GM18519 (cell line): ENCODE measurements at regions not wholly inside any gene's neighbourhood (a gene's known extent, or its start where the extent isn't known, plus 50 kb on each side); places are given as distances from the start of the nearest gene placed in this dataset.
"Not testable (repeated sequence)": the region's sequence is repeated elsewhere in the genome, so short reads cannot be mapped to it uniquely, and the experiment has no call there.

Experiments
- ATAC-seq: cut with Tn5 transposase; IDR thresholded peaks from one replicate; pipeline ENCODE4 v1.9.1; 2021; ENCODE audit warnings: mild to moderate bottlenecking, moderate library complexity; ENCODE audit not compliant: unreplicated experiment, low FRiP score

DNA sequence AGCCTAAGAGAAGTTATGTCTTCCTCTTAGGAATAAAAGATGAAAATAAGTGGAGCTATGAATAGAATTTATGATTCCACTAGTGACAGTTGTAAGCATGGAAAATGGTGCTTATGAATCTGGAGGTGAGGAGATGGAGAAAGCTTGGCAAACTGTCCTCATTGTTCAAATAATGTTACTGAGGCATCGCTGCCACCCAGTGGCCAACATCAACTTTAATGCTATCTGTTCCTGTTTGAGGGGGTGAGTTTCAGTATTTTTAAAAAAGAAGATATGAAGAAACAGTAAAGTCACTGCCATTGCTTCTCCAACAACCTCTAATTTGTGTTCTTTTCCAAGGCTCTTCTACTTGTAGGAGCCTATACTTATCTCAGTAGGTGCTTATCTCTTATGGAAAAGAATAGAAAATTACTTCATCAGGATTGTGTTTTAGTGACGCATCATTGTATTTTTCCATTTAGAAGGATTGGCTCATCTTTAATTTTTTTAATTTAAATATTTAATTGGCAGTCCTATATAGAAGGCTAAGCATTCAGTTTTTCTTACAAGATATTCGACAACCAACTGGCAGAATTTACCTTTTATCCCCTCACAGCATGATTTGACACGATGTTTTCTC lies 260.4 kb upstream of the P2RY1 start:
- no peak for ATAC-seq

- no peak for ATAC-seq
Measured at GRCh38 chr3:152578769-152579168, 256.2 kb upstream of the P2RY1 start.

GRCh38 chr3:152581951-152582350 lies 253.0 kb upstream of the P2RY1 start:
- no peak for ATAC-seq

GRCh38 chr3:152583963-152584362 lies 251.0 kb upstream of the P2RY1 start:
- ATAC-seq, result no peak

DNA sequence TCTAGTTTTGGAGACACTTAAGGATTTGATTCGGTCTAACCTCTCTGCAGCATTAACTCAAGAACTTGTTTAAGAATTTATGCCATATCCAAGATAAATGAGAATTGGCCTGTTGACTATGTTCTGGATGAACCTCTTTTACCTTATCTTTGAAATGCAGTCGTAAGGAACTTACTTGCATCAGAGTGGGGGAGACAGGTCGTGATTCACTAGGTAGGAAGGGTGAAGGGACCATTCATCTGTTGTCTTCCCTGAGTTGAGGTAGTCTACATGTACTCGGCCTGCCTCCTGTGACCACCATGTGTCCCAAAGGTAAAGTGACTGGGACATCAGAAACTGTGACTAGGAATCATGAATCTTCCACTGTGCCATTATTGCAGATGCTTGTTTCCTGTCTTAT lies 248.0 kb upstream of the P2RY1 start:
- no peak for ATAC-seq

GRCh38 chr3:152587861-152588260 lies 247.1 kb upstream of the P2RY1 start:
- no peak for ATAC-seq

- no peak for ATAC-seq
Measured at GRCh38 chr3:152589644-152590043, 245.3 kb upstream of the P2RY1 start.

GRCh38 chr3:152591515-152591914 lies 243.4 kb upstream of the P2RY1 start:
- no peak for ATAC-seq

DNA sequence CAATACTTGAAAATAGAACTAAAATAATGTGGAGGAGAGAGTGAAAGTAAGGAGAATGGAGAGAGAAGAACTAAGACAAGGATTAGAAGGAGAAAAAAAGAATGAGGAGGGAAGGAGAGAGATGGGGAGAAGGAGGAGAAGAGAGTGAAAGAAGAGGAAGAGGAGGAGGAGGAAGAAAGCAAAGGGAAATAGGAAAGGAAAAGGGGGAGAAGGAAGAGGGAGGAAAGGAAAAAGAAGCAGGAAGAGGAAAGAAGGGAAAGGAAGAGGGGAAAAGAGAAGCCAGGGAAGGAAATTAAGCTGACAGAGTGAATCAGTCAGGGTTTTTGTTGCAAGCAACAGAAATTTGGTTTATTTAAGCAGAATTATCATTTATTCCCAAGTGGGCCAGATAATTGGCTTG lies 241.7 kb upstream of the P2RY1 start:
- no peak for ATAC-seq

DNA sequence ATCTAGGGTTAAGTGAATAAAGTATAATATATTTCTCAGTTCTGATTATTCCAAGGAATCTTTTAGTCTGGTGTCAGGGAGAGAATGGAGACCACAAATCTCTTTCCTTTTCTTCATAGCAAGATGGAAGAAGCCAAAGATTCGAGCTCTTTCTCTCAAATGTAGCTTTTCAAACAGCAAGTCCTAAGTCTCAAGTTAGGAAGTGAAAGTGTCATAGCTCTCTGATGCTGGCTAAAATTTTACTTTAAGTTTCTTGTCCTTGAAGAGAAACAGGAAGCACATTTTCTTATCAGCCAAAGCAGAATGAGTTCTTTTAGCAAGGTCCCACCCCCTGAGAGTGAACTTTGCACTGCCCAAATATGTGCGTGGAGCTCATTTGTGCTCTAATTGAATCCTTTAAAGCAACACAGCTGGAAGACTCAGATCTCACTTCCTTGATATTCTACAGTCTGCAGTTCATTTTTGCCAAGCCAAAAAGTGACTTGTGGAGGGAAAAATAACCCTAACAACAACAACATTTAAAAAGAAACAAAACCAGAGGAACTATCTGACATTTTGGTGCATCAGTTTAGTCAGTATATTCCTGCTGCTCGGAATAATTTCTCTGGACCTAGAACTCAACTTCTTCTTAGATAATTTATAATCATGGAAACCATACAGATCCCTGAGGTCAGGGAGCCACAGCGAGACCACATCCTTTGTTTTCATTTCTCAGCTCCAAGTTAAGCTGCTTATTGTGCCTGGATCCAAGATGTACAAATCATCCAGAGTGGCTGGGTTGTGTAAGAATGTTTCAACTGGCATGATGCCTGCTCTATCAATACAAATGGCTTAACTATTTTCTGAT lies 238.7 kb upstream of the P2RY1 start:
- peak; percentile 98 for ATAC-seq

GRCh38 chr3:152596832-152597231 lies 238.1 kb upstream of the P2RY1 start:
- not testable (repeated sequence) for ATAC-seq

- no peak for ATAC-seq
Measured at GRCh38 chr3:152606146-152606545, 228.8 kb upstream of the P2RY1 start.

DNA sequence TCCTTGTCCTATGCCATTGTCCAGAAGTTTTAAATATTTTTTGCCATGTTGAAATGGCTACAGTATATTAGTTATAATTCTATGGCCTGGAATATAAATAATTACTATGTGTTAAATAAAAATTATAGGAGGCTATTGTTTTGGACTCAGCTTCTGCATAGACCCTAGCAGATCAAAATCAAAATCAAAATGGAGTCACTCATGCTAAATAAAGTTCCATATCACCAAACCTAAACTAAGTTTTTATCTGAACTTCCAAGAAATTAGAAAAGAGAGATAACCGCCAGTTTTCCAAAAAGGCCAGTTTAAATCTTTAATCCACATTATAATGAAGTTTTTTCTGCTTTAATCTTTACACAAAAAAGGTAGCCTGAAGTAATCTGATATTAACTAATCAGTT lies 227.8 kb upstream of the P2RY1 start:
- no peak for ATAC-seq

DNA sequence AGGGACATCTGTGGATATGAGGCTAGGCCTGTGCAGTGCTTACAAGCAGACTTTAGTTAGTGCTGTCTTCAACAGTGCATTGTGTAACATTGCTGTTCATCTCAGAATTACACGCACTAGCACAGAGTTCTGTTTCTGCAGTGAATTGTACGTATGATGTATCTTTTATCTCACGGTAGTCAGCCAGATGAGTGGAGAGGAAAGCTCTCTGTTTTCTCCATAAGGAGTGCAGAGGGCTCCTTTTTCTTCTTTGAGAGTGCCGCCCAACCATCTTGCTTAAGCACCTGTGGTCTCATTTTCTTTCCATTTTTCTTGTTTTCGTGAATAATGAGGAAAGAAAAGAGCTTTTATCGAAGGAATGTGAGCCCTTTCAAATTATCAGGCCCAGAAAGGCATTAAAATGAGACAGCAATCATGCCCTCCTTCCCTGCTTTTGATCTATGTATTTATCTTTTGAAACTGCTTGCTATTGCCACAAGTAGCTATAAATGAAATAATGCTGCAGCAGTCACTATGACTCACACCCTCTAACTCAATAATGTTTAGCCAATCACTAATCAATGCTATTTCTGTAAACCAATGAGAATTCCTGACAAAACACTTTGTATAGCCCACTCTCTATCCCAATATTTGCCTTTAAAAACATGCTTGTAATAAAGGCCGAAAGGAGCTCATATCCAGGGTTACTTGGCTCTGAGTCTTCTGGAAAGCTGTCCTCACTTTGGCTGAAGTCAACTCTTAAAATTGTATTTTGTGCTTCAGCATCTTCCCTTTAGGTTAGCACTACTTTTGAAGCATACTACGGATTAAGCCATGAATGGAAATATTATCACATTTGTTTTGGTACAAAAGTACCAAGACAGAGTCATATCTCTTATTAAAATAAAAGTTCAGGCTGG lies 226.0 kb upstream of the P2RY1 start:
- no peak for ATAC-seq

GRCh38 chr3:152609891-152610290 lies 225.0 kb upstream of the P2RY1 start:
- no peak for ATAC-seq

DNA sequence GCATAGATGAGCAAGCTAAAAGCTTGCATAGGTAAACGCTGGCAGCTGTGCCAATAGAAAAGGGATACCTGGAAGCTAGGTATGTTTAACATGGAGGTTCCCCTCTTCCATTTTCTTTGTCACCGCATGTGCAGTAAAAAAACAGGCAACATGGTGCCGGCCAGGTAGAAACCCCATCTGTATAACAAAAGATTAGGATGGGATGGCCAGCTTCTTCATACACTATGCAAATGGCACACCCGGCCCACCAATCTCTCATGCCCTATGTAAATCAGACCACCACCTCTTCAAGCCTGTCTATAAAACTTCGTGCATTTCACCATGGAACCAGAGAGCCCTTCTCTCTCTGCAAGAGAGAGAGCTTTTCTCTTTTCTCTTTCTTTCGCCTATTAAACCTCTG lies 224.3 kb upstream of the P2RY1 start:
- no peak for ATAC-seq

GRCh38 chr3:152611905-152612304 lies 223.0 kb upstream of the P2RY1 start:
- ATAC-seq, result no peak

DNA sequence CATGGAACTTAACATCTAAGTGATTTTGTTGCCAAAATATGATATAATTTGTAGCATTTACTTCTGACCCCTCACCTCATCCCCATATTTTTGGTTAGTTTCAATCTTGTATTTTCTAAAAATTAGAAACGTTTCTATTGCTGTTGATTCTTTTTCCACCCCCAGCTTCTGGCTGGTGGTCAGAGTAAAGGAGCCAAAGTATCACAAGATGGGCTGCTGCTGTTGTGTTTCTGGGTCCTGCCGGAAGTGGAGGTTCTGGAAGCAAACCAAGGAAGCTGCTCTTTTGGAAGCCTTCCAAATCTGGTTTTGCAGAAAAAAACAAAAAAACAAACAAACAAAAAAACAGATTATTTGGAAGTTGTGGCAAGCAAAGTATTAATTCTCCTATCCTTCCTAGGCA lies 221.1 kb upstream of the P2RY1 start:
- ATAC-seq, result no peak

DNA sequence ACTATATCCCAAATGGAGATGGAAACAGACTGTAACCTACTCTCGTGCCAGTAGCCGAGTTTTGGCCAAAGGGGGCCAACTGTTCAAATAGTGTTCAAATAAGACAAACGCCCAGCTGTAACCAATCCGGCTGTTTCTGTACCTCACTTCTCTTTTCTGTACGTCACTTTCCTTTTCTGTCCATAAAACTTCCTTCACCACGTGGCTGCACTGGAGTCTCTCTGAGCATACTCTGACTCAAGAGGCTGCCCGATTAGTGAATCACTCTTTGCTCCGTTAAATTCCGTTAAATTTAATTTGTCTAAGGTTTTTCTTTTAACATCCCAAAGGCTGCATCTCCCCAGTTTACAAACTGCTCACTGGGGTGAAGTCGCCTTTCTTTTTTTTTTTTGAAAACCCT lies 219.2 kb upstream of the P2RY1 start:
- ATAC-seq, result no peak

- no peak for ATAC-seq
Measured at GRCh38 chr3:152617609-152618008, 217.3 kb upstream of the P2RY1 start.

GRCh38 chr3:152618529-152618928 lies 216.4 kb upstream of the P2RY1 start:
- ATAC-seq, result no peak
